ENCODE measurements at regions not wholly inside any gene's neighbourhood (a gene's known extent, or its start where the extent isn't known, plus 50 kb on each side); places are given as distances from the start of the nearest gene placed in this dataset.

- no peak for TF ChIP-seq CTCF (conservative IDR thresholded peaks at IDR 0.05; ENCODE audit: low read depth, low read length)
- TF ChIP-seq EZH2 (IDR thresholded peaks at IDR 0.05; ENCODE audit: low read length, unreplicated experiment) = no peak
These were observed 158.3 kb downstream of the ENGASE start for GRCh38 chr17:79232957-79233356.
